ENCODE measurements at regions not wholly inside any gene's neighbourhood (a gene's known extent, or its start where the extent isn't known, plus 50 kb on each side); places are given as distances from the start of the nearest gene placed in this dataset.
A peak's percentile ranks its signal among the peaks of the same experiment; 100 is the strongest.

GRCh38 chr18:46408334-46408987 is 248.6 kb downstream of the LOXHD1 start:
- DNase-seq (no peak), ATAC-seq (no peak)
- Mint-ChIP-seq H3K4me1 (ENCODE audit: low read depth) (no peaks in the 10 kb centered on the region), H3K4me3 (no peak overlapping the region), H3K27ac (no peak overlapping the region), H3K36me3 (ENCODE audit: low read depth) (no peaks in the 10 kb centered on the region), H3K27me3 (ENCODE audit: low read depth) (no peaks in the 10 kb centered on the region), H3K9me3 (ENCODE audit: insufficient read depth) (no peaks in the 10 kb centered on the region)
- CTCF ChIA-PET: interaction anchor here (0.6 to 1.2 kb wide), 3 partner anchors 72 to 250 kb away, joined by 3 to 8 read pairs (median 3); partner anchors contain the start of gene LOXHD1
- POLR2A ChIA-PET: interaction anchor here (0.6 kb wide), 1 partner anchor 72 kb away, joined by 4 read pairs; no protein-coding TSS in a partner anchor

DNA sequence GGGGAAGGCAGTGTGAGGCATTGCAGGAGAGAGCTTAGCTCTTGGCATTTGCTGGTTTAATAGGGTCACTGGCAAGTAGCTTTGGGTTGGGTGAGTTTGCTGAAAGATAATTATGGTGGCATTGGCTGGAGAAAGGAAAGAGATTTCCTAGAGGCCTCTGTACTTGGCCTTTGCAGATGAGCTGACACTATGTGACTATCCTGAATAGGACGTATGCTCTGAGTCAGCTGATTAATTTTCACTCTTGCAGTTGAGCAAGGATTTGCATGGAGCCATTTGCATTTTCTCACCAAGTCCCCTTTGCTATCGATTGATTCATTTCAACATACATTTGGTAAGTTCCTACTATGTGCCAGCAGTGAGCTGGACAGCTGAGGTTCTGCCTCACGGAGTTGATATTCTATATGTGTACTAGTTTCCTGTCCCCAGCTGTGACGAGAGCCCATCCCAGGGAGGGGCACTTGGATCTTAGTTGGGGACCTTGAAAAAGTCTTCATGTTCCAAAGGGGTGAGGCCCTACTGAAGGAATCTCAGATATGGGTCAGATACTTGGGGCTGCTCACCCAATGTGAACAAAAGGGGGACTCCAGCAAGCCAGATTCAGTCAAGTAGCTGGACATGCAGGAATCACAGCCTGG is 245.7 kb downstream of the LOXHD1 start:
- Mint-ChIP-seq H3K27me3 (ENCODE audit: low read depth) (no peaks in the 10 kb centered on the region), H3K9me3 (ENCODE audit: insufficient read depth) (no peaks in the 10 kb centered on the region), H3K4me1 (ENCODE audit: low read depth) (no peaks in the 10 kb centered on the region), H3K36me3 (ENCODE audit: low read depth) (no peaks in the 10 kb centered on the region), H3K4me3 (no peak overlapping the region), H3K27ac (no peak overlapping the region)
- ChIA-PET CTCF (interaction anchor here (0.7 to 0.9 kb wide), 2 partner anchors 247 kb away, joined by 3 read pairs; no protein-coding TSS in a partner anchor), POLR2A (no interaction called here)
- no peak for ATAC-seq
- DNase-seq: no peak

GRCh38 chr18:46411867-46412690 is 244.9 kb downstream of the LOXHD1 start:
- no peak overlapping the region for H3K4me3 Mint-ChIP-seq
- ChIA-PET CTCF (interaction anchor here (0.7 kb wide), 1 partner anchor 246 kb away, joined by 3 read pairs; no protein-coding TSS in a partner anchor), POLR2A (no interaction called here)
- H3K9me3 Mint-ChIP-seq (ENCODE audit: insufficient read depth): no peaks in the 10 kb centered on the region
- DNase-seq: no peak
- no peak overlapping the region for H3K27ac Mint-ChIP-seq
- no peaks in the 10 kb centered on the region for H3K4me1 Mint-ChIP-seq (ENCODE audit: low read depth)
- no peaks in the 10 kb centered on the region for H3K36me3 Mint-ChIP-seq (ENCODE audit: low read depth)
- no peak for ATAC-seq
- no peaks in the 10 kb centered on the region for H3K27me3 Mint-ChIP-seq (ENCODE audit: low read depth)

DNA sequence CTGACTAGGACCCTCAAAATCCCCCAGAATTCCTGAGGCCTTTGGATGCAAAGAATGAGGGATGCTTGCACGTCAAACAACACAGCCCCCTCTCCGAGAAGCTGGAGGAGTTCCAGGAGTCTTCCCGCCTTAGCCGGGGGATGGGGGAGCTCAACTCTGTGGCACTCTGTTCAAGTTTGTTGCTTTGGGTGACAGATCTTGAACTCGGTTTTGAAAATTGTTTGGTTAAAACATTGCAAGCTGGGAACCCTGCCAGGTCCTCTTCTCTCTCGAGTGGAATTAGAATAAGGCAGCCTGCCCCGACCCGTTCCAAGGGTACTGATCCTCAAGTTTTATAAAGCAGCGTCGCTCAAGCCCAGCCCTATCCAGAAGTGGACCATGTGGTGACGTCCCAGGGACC is 244.1 kb downstream of the LOXHD1 start:
- no peak overlapping the region for H3K27ac Mint-ChIP-seq
- H3K4me3 Mint-ChIP-seq: no peak overlapping the region
- H3K9me3 Mint-ChIP-seq (ENCODE audit: insufficient read depth): no peaks in the 10 kb centered on the region
- no peak for ATAC-seq
- no peaks in the 10 kb centered on the region for H3K36me3 Mint-ChIP-seq (ENCODE audit: low read depth)
- POLR2A ChIA-PET: no interaction called here
- H3K4me1 Mint-ChIP-seq (ENCODE audit: low read depth): no peaks in the 10 kb centered on the region
- no peaks in the 10 kb centered on the region for H3K27me3 Mint-ChIP-seq (ENCODE audit: low read depth)
- CTCF ChIA-PET: interaction anchor here (1.2 kb wide), 1 partner anchor 245 kb away, joined by 3 read pairs; no protein-coding TSS in a partner anchor
- DNase-seq: no peak

DNA sequence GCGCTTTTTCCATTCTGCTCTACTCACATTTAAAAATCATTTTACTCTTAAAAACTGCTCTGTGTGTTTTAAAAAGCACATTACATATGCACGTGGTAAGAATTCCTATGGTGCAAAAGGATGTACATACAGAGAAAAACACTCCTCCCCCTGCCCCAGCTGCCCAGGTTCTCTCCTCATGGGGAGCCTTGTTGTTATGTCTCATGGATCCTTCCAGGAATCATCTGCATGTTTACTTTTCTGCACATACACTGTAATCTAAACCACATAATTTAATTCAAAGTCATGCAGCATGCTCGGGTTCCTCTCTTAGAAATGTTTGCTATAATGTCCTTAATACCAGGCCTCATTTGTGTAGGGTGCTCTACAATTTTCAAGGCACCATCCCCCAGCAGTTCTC is 243.3 kb downstream of the LOXHD1 start:
- no peak for DNase-seq
- Mint-ChIP-seq H3K36me3 (ENCODE audit: low read depth) (no peaks in the 10 kb centered on the region), H3K4me3 (no peak overlapping the region), H3K27ac (no peak overlapping the region), H3K9me3 (ENCODE audit: insufficient read depth) (no peaks in the 10 kb centered on the region), H3K27me3 (ENCODE audit: low read depth) (no peaks in the 10 kb centered on the region), H3K4me1 (ENCODE audit: low read depth) (peaks cover 3% of the 10 kb centered on the region)
- POLR2A ChIA-PET: no interaction called here
- no peak for ATAC-seq
- CTCF ChIA-PET: interaction anchor here (1.2 kb wide), 1 partner anchor 245 kb away, joined by 3 read pairs; no protein-coding TSS in a partner anchor

DNA sequence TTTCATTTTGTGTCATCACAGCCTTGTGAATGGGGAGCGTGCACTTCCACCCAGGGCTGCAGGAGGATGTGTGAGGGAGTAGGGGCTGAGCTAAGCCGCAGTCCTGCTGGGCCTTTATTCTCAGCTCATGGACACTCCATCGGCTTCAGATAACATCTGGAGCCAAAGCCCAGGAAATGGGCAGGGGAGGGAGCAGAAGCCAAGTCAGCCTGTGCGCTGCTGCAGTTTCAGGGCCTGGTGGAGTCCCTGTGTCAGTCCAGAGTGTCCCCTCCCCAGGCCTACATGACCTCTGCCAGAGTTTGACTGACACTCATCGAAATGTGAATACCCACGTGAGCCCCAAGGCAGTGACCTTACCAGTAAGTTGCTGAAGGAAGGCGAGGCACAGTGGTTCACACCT is 242.2 kb downstream of the LOXHD1 start:
- peaks cover 11% of the 10 kb centered on the region for H3K4me1 Mint-ChIP-seq (ENCODE audit: low read depth)
- no peaks in the 10 kb centered on the region for H3K36me3 Mint-ChIP-seq (ENCODE audit: low read depth)
- ChIA-PET CTCF (no interaction called here), POLR2A (no interaction called here)
- no peak for DNase-seq
- no peak overlapping the region for H3K4me3 Mint-ChIP-seq
- H3K27ac Mint-ChIP-seq: no peak overlapping the region
- ATAC-seq: no peak
- H3K27me3 Mint-ChIP-seq (ENCODE audit: low read depth): no peaks in the 10 kb centered on the region
- no peaks in the 10 kb centered on the region for H3K9me3 Mint-ChIP-seq (ENCODE audit: insufficient read depth)

- Mint-ChIP-seq H3K9me3 (ENCODE audit: insufficient read depth) (no peaks in the 10 kb centered on the region), H3K36me3 (ENCODE audit: low read depth) (no peaks in the 10 kb centered on the region), H3K4me1 (ENCODE audit: low read depth) (peaks cover 11% of the 10 kb centered on the region), H3K27ac (no peak overlapping the region), H3K27me3 (ENCODE audit: low read depth) (no peaks in the 10 kb centered on the region), H3K4me3 (no peak overlapping the region)
- ChIA-PET POLR2A (no interaction called here), CTCF (no interaction called here)
- DNase-seq (no peak), ATAC-seq (no peak)
Observed at GRCh38 chr18:46415532-46416252, 241.3 kb downstream of the LOXHD1 start.

DNA sequence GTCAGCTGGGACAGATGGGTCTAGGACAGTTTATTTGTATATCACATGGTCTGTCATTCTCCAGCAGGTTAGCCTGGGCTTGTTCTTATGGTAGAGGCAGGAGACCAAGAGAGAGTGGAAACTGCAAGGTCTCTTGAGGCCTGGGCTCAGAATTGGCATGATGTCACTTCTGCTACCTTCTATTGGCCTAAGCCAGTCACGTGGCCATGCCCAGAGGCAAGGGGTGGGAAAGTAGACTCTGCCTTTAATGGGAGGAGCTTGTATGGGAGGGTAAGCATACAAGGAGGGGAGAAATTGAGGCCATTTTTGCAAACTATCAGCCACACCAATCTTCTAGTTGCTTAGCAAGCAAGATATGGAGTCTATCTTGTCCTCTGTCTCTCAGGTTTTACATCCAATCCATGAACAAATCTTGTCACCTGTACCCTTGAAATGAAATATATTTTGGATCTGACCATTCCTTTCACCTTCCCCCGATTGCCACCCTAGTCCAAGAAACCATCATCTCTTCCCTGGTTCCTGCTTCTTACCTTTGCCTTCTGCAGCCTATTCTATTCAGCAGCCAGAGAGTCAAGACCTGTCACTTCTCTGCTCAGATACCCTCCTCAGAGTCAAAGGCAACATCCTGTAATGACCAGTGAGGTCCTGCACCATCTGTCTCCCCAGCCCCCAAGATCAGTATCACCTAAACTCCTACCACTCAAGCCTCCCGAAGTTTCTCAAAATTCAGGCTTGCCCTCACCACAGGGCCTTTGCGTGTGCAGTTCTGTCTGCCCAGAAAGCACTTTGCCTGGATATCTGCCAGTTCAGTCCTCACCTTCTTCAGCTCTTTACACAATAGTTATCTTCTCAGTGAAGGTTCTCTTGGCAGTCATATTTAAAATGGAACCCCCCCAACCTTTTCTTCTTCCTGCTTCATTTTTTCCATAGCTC is 240.0 kb downstream of the LOXHD1 start:
- ChIA-PET POLR2A (no interaction called here), CTCF (interaction anchor here (1.0 kb wide), 1 partner anchor 241 kb away, joined by 4 read pairs; no protein-coding TSS in a partner anchor)
- Mint-ChIP-seq H3K9me3 (ENCODE audit: insufficient read depth) (no peaks in the 10 kb centered on the region), H3K4me3 (no peak overlapping the region), H3K27ac (no peak overlapping the region), H3K36me3 (ENCODE audit: low read depth) (no peaks in the 10 kb centered on the region), H3K4me1 (ENCODE audit: low read depth) (peaks cover 11% of the 10 kb centered on the region), H3K27me3 (ENCODE audit: low read depth) (no peaks in the 10 kb centered on the region)
- DNase-seq (no peak), ATAC-seq (peak; percentile 60)

GRCh38 chr18:46418663-46419260 is 238.3 kb downstream of the LOXHD1 start:
- peaks cover 13% of the 10 kb centered on the region for H3K4me1 Mint-ChIP-seq (ENCODE audit: low read depth)

GRCh38 chr18:46419391-46420141 is 237.5 kb downstream of the LOXHD1 start:
- Mint-ChIP-seq H3K27me3 (ENCODE audit: low read depth) (no peaks in the 10 kb centered on the region), H3K36me3 (ENCODE audit: low read depth) (no peaks in the 10 kb centered on the region), H3K27ac (no peak overlapping the region), H3K4me1 (ENCODE audit: low read depth) (peaks cover 13% of the 10 kb centered on the region), H3K9me3 (ENCODE audit: insufficient read depth) (no peaks in the 10 kb centered on the region), H3K4me3 (no peak overlapping the region)
- POLR2A ChIA-PET: no interaction called here
- CTCF ChIA-PET: no interaction called here
- ATAC-seq: no peak
- no peak for DNase-seq

More at GRCh38 chr18:46418663-46419260, 238.3 kb downstream of the LOXHD1 start:
- Mint-ChIP-seq H3K27ac (no peak overlapping the region), H3K4me3 (no peak overlapping the region), H3K36me3 (ENCODE audit: low read depth) (no peaks in the 10 kb centered on the region), H3K27me3 (ENCODE audit: low read depth) (no peaks in the 10 kb centered on the region), H3K9me3 (ENCODE audit: insufficient read depth) (no peaks in the 10 kb centered on the region)
- DNase-seq (no peak), ATAC-seq (no peak)
- ChIA-PET CTCF (no interaction called here), POLR2A (interaction anchor here (0.6 kb wide), 1 partner anchor 203 kb away, joined by 3 read pairs; no protein-coding TSS in a partner anchor)

All from activated CD8-positive, alpha-beta T cell treated with anti-CD3 and anti-CD28 coated beads, Interleukin-2, amount 10 ng/mL, durations not matched to agents 7 days and 5 days (primary cell).